ENCODE measurements at regions not wholly inside any gene's neighbourhood (a gene's known extent, or its start where the extent isn't known, plus 50 kb on each side); places are given as distances from the start of the nearest gene placed in this dataset.

- in situ Hi-C loops (cut with HindIII; ENCODE audit: low pct_ligation_motif_present, low pct_unique_long_range_greater_than_20kb, low sequenced_read_pairs) = no loop called here
- no peak for DNase-seq
Measured at GRCh38 chr4:104868958-104869357, 277.7 kb upstream of the TET2 start.

GRCh38 chr4:104869831-104870230, 276.8 kb upstream of the TET2 start:
- DNase-seq = no peak
- in situ Hi-C loops (cut with HindIII; ENCODE audit: low pct_ligation_motif_present, low pct_unique_long_range_greater_than_20kb, low sequenced_read_pairs) = no loop called here

- DNase-seq = no peak
- in situ Hi-C loops (cut with HindIII; ENCODE audit: low pct_ligation_motif_present, low pct_unique_long_range_greater_than_20kb, low sequenced_read_pairs) = no loop called here
Measured at GRCh38 chr4:104870495-104871233, 276.0 kb upstream of the TET2 start.

- in situ Hi-C loops (cut with HindIII; ENCODE audit: low pct_ligation_motif_present, low pct_unique_long_range_greater_than_20kb, low sequenced_read_pairs) = no loop called here
- no peak for DNase-seq
Measured at GRCh38 chr4:104878936-104879335, 267.7 kb upstream of the TET2 start.

- DNase-seq = no peak
Measured at GRCh38 chr4:104879367-104879766, 267.3 kb upstream of the TET2 start.

GRCh38 chr4:104879854-104880253, 266.8 kb upstream of the TET2 start:
- no peak for DNase-seq
- in situ Hi-C loops (cut with HindIII; ENCODE audit: low pct_ligation_motif_present, low pct_unique_long_range_greater_than_20kb, low sequenced_read_pairs) = no loop called here

More at GRCh38 chr4:104879367-104879766, 267.3 kb upstream of the TET2 start:
- in situ Hi-C loops (cut with HindIII; ENCODE audit: low pct_ligation_motif_present, low pct_unique_long_range_greater_than_20kb, low sequenced_read_pairs) = no loop called here

GRCh38 chr4:104881136-104881886, 265.4 kb upstream of the TET2 start:
- in situ Hi-C loops (cut with HindIII; ENCODE audit: low pct_ligation_motif_present, low pct_unique_long_range_greater_than_20kb, low sequenced_read_pairs) = no loop called here
- no peak for DNase-seq

GRCh38 chr4:104890598-104891275, 255.9 kb upstream of the TET2 start:
- no peak for DNase-seq
- in situ Hi-C loops (cut with HindIII; ENCODE audit: low pct_ligation_motif_present, low pct_unique_long_range_greater_than_20kb, low sequenced_read_pairs) = no loop called here

GRCh38 chr4:104896660-104897645, 249.7 kb upstream of the TET2 start:
- in situ Hi-C loops (cut with HindIII; ENCODE audit: low pct_ligation_motif_present, low pct_unique_long_range_greater_than_20kb, low sequenced_read_pairs) = no loop called here
- no peak for DNase-seq

GRCh38 chr4:104899863-104900262, 246.8 kb upstream of the TET2 start:
- in situ Hi-C loops (cut with HindIII; ENCODE audit: low pct_ligation_motif_present, low pct_unique_long_range_greater_than_20kb, low sequenced_read_pairs) = no loop called here
- no peak for DNase-seq

- no peak for DNase-seq
- in situ Hi-C loops (cut with HindIII; ENCODE audit: low pct_ligation_motif_present, low pct_unique_long_range_greater_than_20kb, low sequenced_read_pairs) = no loop called here
Measured at GRCh38 chr4:104901438-104901837, 245.2 kb upstream of the TET2 start.

GRCh38 chr4:104901961-104902605, 244.6 kb upstream of the TET2 start:
- no peak for DNase-seq
- in situ Hi-C loops (cut with HindIII; ENCODE audit: low pct_ligation_motif_present, low pct_unique_long_range_greater_than_20kb, low sequenced_read_pairs) = no loop called here

GRCh38 chr4:104905065-104905464, 241.6 kb upstream of the TET2 start:
- in situ Hi-C loops (cut with HindIII; ENCODE audit: low pct_ligation_motif_present, low pct_unique_long_range_greater_than_20kb, low sequenced_read_pairs) = no loop called here
- no peak for DNase-seq

GRCh38 chr4:104905546-104905945, 241.1 kb upstream of the TET2 start:
- DNase-seq = no peak
- in situ Hi-C loops (cut with HindIII; ENCODE audit: low pct_ligation_motif_present, low pct_unique_long_range_greater_than_20kb, low sequenced_read_pairs) = no loop called here

- no peak for DNase-seq
- in situ Hi-C loops (cut with HindIII; ENCODE audit: low pct_ligation_motif_present, low pct_unique_long_range_greater_than_20kb, low sequenced_read_pairs) = no loop called here
Measured at GRCh38 chr4:104906276-104906675, 240.4 kb upstream of the TET2 start.

GRCh38 chr4:104907074-104907649, 239.5 kb upstream of the TET2 start:
- no peak for DNase-seq
- in situ Hi-C loops (cut with HindIII; ENCODE audit: low pct_ligation_motif_present, low pct_unique_long_range_greater_than_20kb, low sequenced_read_pairs) = no loop called here

GRCh38 chr4:104907991-104908390, 238.7 kb upstream of the TET2 start:
- in situ Hi-C loops (cut with HindIII; ENCODE audit: low pct_ligation_motif_present, low pct_unique_long_range_greater_than_20kb, low sequenced_read_pairs) = no loop called here

GRCh38 chr4:104909376-104909775, 237.3 kb upstream of the TET2 start:
- in situ Hi-C loops (cut with HindIII; ENCODE audit: low pct_ligation_motif_present, low pct_unique_long_range_greater_than_20kb, low sequenced_read_pairs) = no loop called here
- no peak for DNase-seq

More at GRCh38 chr4:104907991-104908390, 238.7 kb upstream of the TET2 start:
- DNase-seq = no peak
